ENCODE measurements at regions not wholly inside any gene's neighbourhood (a gene's known extent, or its start where the extent isn't known, plus 50 kb on each side); places are given as distances from the start of the nearest gene placed in this dataset.

DNA sequence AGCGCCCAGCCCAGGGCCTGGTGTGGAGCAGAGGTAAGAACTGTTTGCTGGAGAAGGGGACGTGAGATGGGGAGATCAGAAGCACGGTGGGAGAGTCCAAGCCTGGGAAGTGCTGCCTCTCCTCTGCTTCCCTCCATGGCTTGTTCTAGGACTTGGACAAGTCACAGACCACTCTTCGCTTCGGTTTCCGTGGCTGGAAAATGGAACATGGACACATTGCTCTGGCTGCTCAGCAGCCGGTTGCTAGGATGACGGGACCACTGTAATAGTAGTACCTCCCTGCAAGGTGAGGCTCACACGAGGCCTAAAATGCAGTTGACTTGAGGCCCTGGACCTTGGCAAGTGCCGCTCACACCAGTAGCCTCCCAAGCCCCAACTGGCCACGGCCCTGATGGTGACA is 175.8 kb upstream of the FSTL4 start:
- H3K27ac ChIP-seq (replicated peaks; ENCODE audit: low read length), result no peak overlapping the region
- H3K4me2 ChIP-seq (ENCODE audit: insufficient read depth, low read length, poor library complexity, severe bottlenecking), result no peak overlapping the region
- no peaks in the 10 kb centered on the region for H3K4me1 ChIP-seq (ENCODE audit: control insufficient read depth in 2 of 2, insufficient read depth in 1 of 2, low read depth in 1 of 2, low read length in 2 of 2)
- H2AK5ac ChIP-seq (ENCODE audit: low read depth, low read length), result no peak overlapping the region
- no peaks in the 10 kb centered on the region for H3K9me3 ChIP-seq (replicated peaks in 1 of 2; ENCODE audit: control insufficient read depth in 2 of 2, insufficient read depth in 1 of 2, low read depth in 1 of 2, low read length in 2 of 2)
- H2AFZ ChIP-seq (ENCODE audit: low read length), result no peak overlapping the region
- no peak overlapping the region for H3K9ac ChIP-seq (ENCODE audit: low read depth, low read length, poor library complexity)
- no peak overlapping the region for H3K4ac ChIP-seq (ENCODE audit: low read length)
- H4K91ac ChIP-seq (ENCODE audit: low read depth, low read length, poor library complexity), result no peak overlapping the region
- H4K8ac ChIP-seq (ENCODE audit: low read depth, low read length), result no peak overlapping the region
- no peak overlapping the region for H3K23ac ChIP-seq (ENCODE audit: low read depth, low read length, poor library complexity)
- no peak overlapping the region for H2BK15ac ChIP-seq (ENCODE audit: low read length)
- no peak for DNase-seq (ENCODE audit: low spot score)
- H3K14ac ChIP-seq (ENCODE audit: low read length), result no peak overlapping the region
- no peak overlapping the region for H3K18ac ChIP-seq (ENCODE audit: low read length)
- no peak overlapping the region for H2BK12ac ChIP-seq (ENCODE audit: low read length)
- peak overlapping the region in 1 of 2 donors; percentile 5 for H3K4me3 ChIP-seq (ENCODE audit: low read length in 2 of 2)
- no CpG with 5 or more reads among the region's 11 CpGs for WGBS, 2 donors (ENCODE audit: extremely low coverage in 2 of 2, insufficient read length in 2 of 2, insufficient replicate concordance in 1 of 2)
- no peak overlapping the region for H2BK5ac ChIP-seq (ENCODE audit: low read length)
- no peak overlapping the region for H2BK120ac ChIP-seq (ENCODE audit: low read depth, low read length)
- no peaks in the 10 kb centered on the region for H3K79me1 ChIP-seq (ENCODE audit: low read depth, low read length)
- H3K27me3 ChIP-seq (ENCODE audit: control insufficient read depth in 3 of 3, insufficient read depth in 3 of 3, low read depth in 1 of 3, low read length in 3 of 3), result peaks cover 0 to 15% (median 0%) of the 10 kb centered on the region in 3 experiments
- no peaks in the 10 kb centered on the region for H3K36me3 ChIP-seq (replicated peaks in 1 of 2; ENCODE audit: control insufficient read depth in 2 of 2, insufficient read depth in 2 of 2, low read length in 2 of 2)

DNA sequence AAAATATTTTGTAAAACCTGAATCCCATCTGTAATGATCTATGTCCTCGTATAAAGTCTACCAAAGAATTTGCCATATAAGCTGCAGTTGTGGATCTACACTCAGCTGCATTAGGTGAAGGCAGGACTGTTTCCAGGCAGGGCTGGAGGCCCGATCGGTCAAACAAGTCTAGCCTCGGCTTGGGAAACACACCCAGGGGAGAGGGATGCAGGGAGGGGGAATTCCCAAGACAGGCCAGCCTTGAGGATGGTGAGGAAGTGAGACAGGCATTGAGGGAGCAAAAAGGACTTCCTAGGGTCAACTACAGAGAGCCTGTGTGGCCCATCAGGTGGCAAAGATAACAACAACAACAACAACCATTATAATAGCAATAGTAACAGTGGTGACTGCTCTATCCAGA is 174.1 kb upstream of the FSTL4 start:
- Histone ChIP-seq H2BK5ac (ENCODE audit: low read length) (no peak overlapping the region), H3K23ac (ENCODE audit: low read depth, low read length, poor library complexity) (no peak overlapping the region), H2BK120ac (ENCODE audit: low read depth, low read length) (no peak overlapping the region), H3K4me2 (ENCODE audit: insufficient read depth, low read length, poor library complexity, severe bottlenecking) (no peak overlapping the region), H4K91ac (ENCODE audit: low read depth, low read length, poor library complexity) (no peak overlapping the region), H3K18ac (ENCODE audit: low read length) (no peak overlapping the region), H3K9me3 (replicated peaks in 1 of 2; ENCODE audit: control insufficient read depth in 2 of 2, insufficient read depth in 1 of 2, low read depth in 1 of 2, low read length in 2 of 2) (no peaks in the 10 kb centered on the region), H3K4me1 (ENCODE audit: control insufficient read depth in 2 of 2, insufficient read depth in 1 of 2, low read depth in 1 of 2, low read length in 2 of 2) (no peaks in the 10 kb centered on the region), H3K4ac (ENCODE audit: low read length) (no peak overlapping the region), H2BK15ac (ENCODE audit: low read length) (no peak overlapping the region), H3K4me3 (ENCODE audit: low read length in 2 of 2) (no peak overlapping the region), H3K79me1 (ENCODE audit: low read depth, low read length) (no peaks in the 10 kb centered on the region), H2AK5ac (ENCODE audit: low read depth, low read length) (no peak overlapping the region), H3K14ac (ENCODE audit: low read length) (no peak overlapping the region), H2BK12ac (ENCODE audit: low read length) (no peak overlapping the region), H3K27ac (replicated peaks; ENCODE audit: low read length) (no peak overlapping the region), H3K36me3 (replicated peaks in 1 of 2; ENCODE audit: control insufficient read depth in 2 of 2, insufficient read depth in 2 of 2, low read length in 2 of 2) (no peaks in the 10 kb centered on the region), H4K8ac (ENCODE audit: low read depth, low read length) (no peak overlapping the region), H2AFZ (ENCODE audit: low read length) (no peak overlapping the region), H3K27me3 (ENCODE audit: control insufficient read depth in 3 of 3, insufficient read depth in 3 of 3, low read depth in 1 of 3, low read length in 3 of 3) (peaks cover 0 to 11% (median 0%) of the 10 kb centered on the region in 3 experiments), H3K9ac (ENCODE audit: low read depth, low read length, poor library complexity) (no peak overlapping the region)
- WGBS, 2 donors (ENCODE audit: extremely low coverage in 2 of 2, insufficient read length in 2 of 2, insufficient replicate concordance in 1 of 2), result no CpG with 5 or more reads among the region's 4 CpGs
- DNase-seq (ENCODE audit: low spot score), result no peak

DNA sequence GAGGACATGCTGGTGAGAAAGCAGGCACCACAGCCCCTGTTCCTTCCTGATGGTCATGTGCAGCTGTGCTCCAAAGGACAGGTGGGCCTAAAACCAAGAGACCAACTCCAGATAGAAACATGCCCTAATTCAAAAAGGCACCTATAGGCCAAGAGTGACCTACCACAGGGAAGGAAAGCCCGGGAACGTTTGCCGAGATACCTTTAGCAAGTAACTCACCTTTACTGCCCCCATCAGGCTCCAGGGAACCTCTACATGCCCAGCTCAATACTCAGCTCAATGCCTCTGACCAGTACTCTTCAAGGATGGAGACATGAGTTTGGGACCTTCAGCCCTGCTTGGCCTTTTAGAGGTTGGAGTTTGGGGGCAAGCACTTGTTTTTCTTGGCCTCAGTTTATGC is 172.8 kb upstream of the FSTL4 start:
- peaks cover 0 to 11% (median 0%) of the 10 kb centered on the region in 3 experiments for H3K27me3 ChIP-seq (ENCODE audit: control insufficient read depth in 3 of 3, insufficient read depth in 3 of 3, low read depth in 1 of 3, low read length in 3 of 3)
- H3K4me3 ChIP-seq (ENCODE audit: low read length in 2 of 2), result no peak overlapping the region
- H3K4me1 ChIP-seq (ENCODE audit: control insufficient read depth in 2 of 2, insufficient read depth in 1 of 2, low read depth in 1 of 2, low read length in 2 of 2), result no peaks in the 10 kb centered on the region
- H3K9ac ChIP-seq (ENCODE audit: low read depth, low read length, poor library complexity), result no peak overlapping the region
- no peaks in the 10 kb centered on the region for H3K79me1 ChIP-seq (ENCODE audit: low read depth, low read length)
- H2AFZ ChIP-seq (ENCODE audit: low read length), result no peak overlapping the region
- no peak overlapping the region for H2BK5ac ChIP-seq (ENCODE audit: low read length)
- H2BK15ac ChIP-seq (ENCODE audit: low read length), result no peak overlapping the region
- DNase-seq (ENCODE audit: low spot score), result no peak
- H3K36me3 ChIP-seq (replicated peaks in 1 of 2; ENCODE audit: control insufficient read depth in 2 of 2, insufficient read depth in 2 of 2, low read length in 2 of 2), result no peaks in the 10 kb centered on the region
- no CpG with 5 or more reads among the region's 3 CpGs for WGBS, 2 donors (ENCODE audit: extremely low coverage in 2 of 2, insufficient read length in 2 of 2, insufficient replicate concordance in 1 of 2)
- H4K91ac ChIP-seq (ENCODE audit: low read depth, low read length, poor library complexity), result no peak overlapping the region
- no peak overlapping the region for H3K18ac ChIP-seq (ENCODE audit: low read length)
- H3K4me2 ChIP-seq (ENCODE audit: insufficient read depth, low read length, poor library complexity, severe bottlenecking), result no peak overlapping the region
- no peak overlapping the region for H3K4ac ChIP-seq (ENCODE audit: low read length)
- H3K9me3 ChIP-seq (replicated peaks in 1 of 2; ENCODE audit: control insufficient read depth in 2 of 2, insufficient read depth in 1 of 2, low read depth in 1 of 2, low read length in 2 of 2), result no peaks in the 10 kb centered on the region
- H3K14ac ChIP-seq (ENCODE audit: low read length), result no peak overlapping the region
- no peak overlapping the region for H2BK120ac ChIP-seq (ENCODE audit: low read depth, low read length)
- no peak overlapping the region for H2AK5ac ChIP-seq (ENCODE audit: low read depth, low read length)
- no peak overlapping the region for H4K8ac ChIP-seq (ENCODE audit: low read depth, low read length)
- no peak overlapping the region for H3K27ac ChIP-seq (replicated peaks; ENCODE audit: low read length)
- no peak overlapping the region for H2BK12ac ChIP-seq (ENCODE audit: low read length)
- H3K23ac ChIP-seq (ENCODE audit: low read depth, low read length, poor library complexity), result no peak overlapping the region

GRCh38 chr5:133783481-133783880 is 171.1 kb upstream of the FSTL4 start:
- DNase-seq (ENCODE audit: low spot score), result no peak

More at GRCh38 chr5:133783481-133783880, 171.1 kb upstream of the FSTL4 start:
- Histone ChIP-seq H3K79me1 (ENCODE audit: low read depth, low read length) (no peaks in the 10 kb centered on the region), H3K4ac (ENCODE audit: low read length) (no peak overlapping the region), H3K4me3 (ENCODE audit: low read length in 2 of 2) (no peak overlapping the region), H3K18ac (ENCODE audit: low read length) (no peak overlapping the region), H3K4me1 (ENCODE audit: control insufficient read depth in 2 of 2, insufficient read depth in 1 of 2, low read depth in 1 of 2, low read length in 2 of 2) (no peaks in the 10 kb centered on the region), H3K27me3 (ENCODE audit: control insufficient read depth in 3 of 3, insufficient read depth in 3 of 3, low read depth in 1 of 3, low read length in 3 of 3) (peaks cover 0 to 6% (median 0%) of the 10 kb centered on the region in 3 experiments), H2BK15ac (ENCODE audit: low read length) (no peak overlapping the region), H2AFZ (ENCODE audit: low read length) (no peak overlapping the region), H3K27ac (replicated peaks; ENCODE audit: low read length) (no peak overlapping the region), H2BK12ac (ENCODE audit: low read length) (no peak overlapping the region), H3K23ac (ENCODE audit: low read depth, low read length, poor library complexity) (no peak overlapping the region), H4K91ac (ENCODE audit: low read depth, low read length, poor library complexity) (no peak overlapping the region), H2BK5ac (ENCODE audit: low read length) (no peak overlapping the region), H4K8ac (ENCODE audit: low read depth, low read length) (no peak overlapping the region), H3K4me2 (ENCODE audit: insufficient read depth, low read length, poor library complexity, severe bottlenecking) (no peak overlapping the region), H3K14ac (ENCODE audit: low read length) (no peak overlapping the region), H3K9ac (ENCODE audit: low read depth, low read length, poor library complexity) (no peak overlapping the region), H3K9me3 (replicated peaks in 1 of 2; ENCODE audit: control insufficient read depth in 2 of 2, insufficient read depth in 1 of 2, low read depth in 1 of 2, low read length in 2 of 2) (no peaks in the 10 kb centered on the region), H2BK120ac (ENCODE audit: low read depth, low read length) (no peak overlapping the region), H3K36me3 (replicated peaks in 1 of 2; ENCODE audit: control insufficient read depth in 2 of 2, insufficient read depth in 2 of 2, low read length in 2 of 2) (no peaks in the 10 kb centered on the region), H2AK5ac (ENCODE audit: low read depth, low read length) (no peak overlapping the region)
- WGBS, 2 donors (ENCODE audit: extremely low coverage in 2 of 2, insufficient read length in 2 of 2, insufficient replicate concordance in 1 of 2), result no CpG with 5 or more reads among the region's 5 CpGs
